ENCODE measurements at regions not wholly inside any gene's neighbourhood (a gene's known extent, or its start where the extent isn't known, plus 50 kb on each side); places are given as distances from the start of the nearest gene placed in this dataset.

DNA sequence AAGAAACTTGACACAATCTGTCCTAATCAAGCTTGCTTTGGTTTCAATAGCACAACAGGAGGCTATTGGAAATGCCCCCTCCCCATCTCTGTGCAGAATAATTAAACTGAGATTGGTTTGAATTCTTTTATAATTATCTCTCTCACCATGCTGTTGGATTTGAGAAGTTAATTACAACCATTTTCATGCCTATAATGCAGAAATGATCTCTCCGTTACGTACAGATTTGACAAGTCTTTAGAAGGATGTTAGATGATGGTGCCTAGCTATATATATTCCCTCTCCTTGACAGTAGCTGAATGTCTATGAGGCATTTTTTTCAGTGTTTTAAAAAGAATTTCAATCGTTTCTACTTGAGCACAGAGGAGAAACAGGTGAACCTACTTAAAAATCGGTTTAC, 488.4 kb upstream of the TECRL start:
- Mint-ChIP-seq H3K4me1 (no peaks in the 10 kb centered on the region), H3K27me3 (ENCODE audit: low read depth in 3 of 3) (peaks cover 0 to 1% (median 0%) of the 10 kb centered on the region in 3 donors)

DNA sequence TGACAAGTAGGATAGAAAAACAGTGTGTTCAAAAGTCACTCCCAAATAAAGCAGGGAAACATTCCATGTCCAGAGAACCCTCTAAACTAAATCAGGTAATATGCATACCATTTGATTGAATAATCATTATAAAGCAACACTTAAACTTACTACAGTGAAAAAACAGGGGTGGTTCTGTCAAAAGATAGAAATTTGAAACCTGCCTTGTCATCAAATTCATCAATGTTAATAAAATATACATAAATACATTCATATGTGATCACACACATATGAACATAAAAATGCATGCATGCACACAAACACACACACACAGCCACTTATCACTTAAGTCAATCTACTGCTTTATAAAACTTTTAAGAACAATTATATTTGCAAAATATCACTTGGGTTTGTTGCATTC, 485.8 kb upstream of the TECRL start:
- H3K4me3 ChIP-seq (replicated peaks in 1 of 3; ENCODE audit: low read depth in 2 of 3, low read length in 3 of 3): no peak overlapping the region
- TF ChIP-seq, protein P1, sequence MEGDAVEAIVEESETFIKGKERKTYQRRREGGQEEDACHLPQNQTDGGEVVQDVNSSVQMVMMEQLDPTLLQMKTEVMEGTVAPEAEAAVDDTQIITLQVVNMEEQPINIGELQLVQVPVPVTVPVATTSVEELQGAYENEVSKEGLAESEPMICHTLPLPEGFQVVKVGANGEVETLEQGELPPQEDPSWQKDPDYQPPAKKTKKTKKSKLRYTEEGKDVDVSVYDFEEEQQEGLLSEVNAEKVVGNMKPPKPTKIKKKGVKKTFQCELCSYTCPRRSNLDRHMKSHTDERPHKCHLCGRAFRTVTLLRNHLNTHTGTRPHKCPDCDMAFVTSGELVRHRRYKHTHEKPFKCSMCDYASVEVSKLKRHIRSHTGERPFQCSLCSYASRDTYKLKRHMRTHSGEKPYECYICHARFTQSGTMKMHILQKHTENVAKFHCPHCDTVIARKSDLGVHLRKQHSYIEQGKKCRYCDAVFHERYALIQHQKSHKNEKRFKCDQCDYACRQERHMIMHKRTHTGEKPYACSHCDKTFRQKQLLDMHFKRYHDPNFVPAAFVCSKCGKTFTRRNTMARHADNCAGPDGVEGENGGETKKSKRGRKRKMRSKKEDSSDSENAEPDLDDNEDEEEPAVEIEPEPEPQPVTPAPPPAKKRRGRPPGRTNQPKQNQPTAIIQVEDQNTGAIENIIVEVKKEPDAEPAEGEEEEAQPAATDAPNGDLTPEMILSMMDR (IDR thresholded peaks at IDR 0.05): no peak
- intact Hi-C loops (cut with micrococcal nuclease): no loop called here
- H3K27me3 ChIP-seq (ENCODE audit: control insufficient read depth in 2 of 2, insufficient read depth in 2 of 2, low read length in 2 of 2): no peaks in the 10 kb centered on the region
- no peaks in the 10 kb centered on the region for H3K4me1 Mint-ChIP-seq
- H4K20me1 ChIP-seq (ENCODE audit: insufficient read depth, low read length): no peaks in the 10 kb centered on the region
- no peak overlapping the region for H3K27ac ChIP-seq (ENCODE audit: low read depth in 1 of 2, low read length in 2 of 2)
- H3K9ac ChIP-seq (ENCODE audit: insufficient read depth, low read length, poor library complexity, severe bottlenecking): no peak overlapping the region
- H3K4me1 ChIP-seq (ENCODE audit: control insufficient read depth in 1 of 2, insufficient read depth in 2 of 2, low read length in 2 of 2): no peaks in the 10 kb centered on the region
- no peak overlapping the region for H3K4me3 Mint-ChIP-seq
- no peak for DNase-seq
- H2AFZ ChIP-seq (ENCODE audit: insufficient read depth, low read depth, low read length, poor library complexity, severe bottlenecking): no peak overlapping the region
- no peak overlapping the region for H3K4me2 ChIP-seq (replicated peaks; ENCODE audit: extremely low read depth, low read length, poor library complexity, severe bottlenecking)
- peaks cover 0 to 2% (median 0%) of the 10 kb centered on the region in 7 donors for H3K9me3 Mint-ChIP-seq
- peaks cover 0 to 1% (median 0%) of the 10 kb centered on the region in 3 donors for H3K27me3 Mint-ChIP-seq (ENCODE audit: low read depth in 3 of 3)
- H3K36me3 Mint-ChIP-seq: no peaks in the 10 kb centered on the region
- no peak overlapping the region for H3K27ac Mint-ChIP-seq
- no peaks in the 10 kb centered on the region for H3K79me2 ChIP-seq (ENCODE audit: insufficient read depth, low read length)
- H3K9me3 ChIP-seq (replicated peaks in 1 of 2; ENCODE audit: control insufficient read depth in 1 of 2, insufficient read depth in 1 of 2, low read length in 2 of 2): no peaks in the 10 kb centered on the region
- H3K36me3 ChIP-seq (replicated peaks in 1 of 2; ENCODE audit: control insufficient read depth in 1 of 2, insufficient read depth in 2 of 2, low read length in 2 of 2): no peaks in the 10 kb centered on the region

More for the DNA sequence above, 488.4 kb upstream of the TECRL start:
- Histone ChIP-seq H3K4me1 (ENCODE audit: control insufficient read depth in 1 of 2, insufficient read depth in 2 of 2, low read length in 2 of 2) (no peaks in the 10 kb centered on the region), H3K36me3 (replicated peaks in 1 of 2; ENCODE audit: control insufficient read depth in 1 of 2, insufficient read depth in 2 of 2, low read length in 2 of 2) (no peaks in the 10 kb centered on the region), H3K27me3 (ENCODE audit: control insufficient read depth in 2 of 2, insufficient read depth in 2 of 2, low read length in 2 of 2) (no peaks in the 10 kb centered on the region), H3K27ac (ENCODE audit: low read depth in 1 of 2, low read length in 2 of 2) (no peak overlapping the region), H3K9ac (ENCODE audit: insufficient read depth, low read length, poor library complexity, severe bottlenecking) (no peak overlapping the region), H3K79me2 (ENCODE audit: insufficient read depth, low read length) (no peaks in the 10 kb centered on the region), H3K4me3 (replicated peaks in 1 of 3; ENCODE audit: low read depth in 2 of 3, low read length in 3 of 3) (no peak overlapping the region), H2AFZ (ENCODE audit: insufficient read depth, low read depth, low read length, poor library complexity, severe bottlenecking) (no peak overlapping the region), H3K4me2 (replicated peaks; ENCODE audit: extremely low read depth, low read length, poor library complexity, severe bottlenecking) (no peak overlapping the region), H4K20me1 (ENCODE audit: insufficient read depth, low read length) (no peaks in the 10 kb centered on the region), H3K9me3 (replicated peaks in 1 of 2; ENCODE audit: control insufficient read depth in 1 of 2, insufficient read depth in 1 of 2, low read length in 2 of 2) (no peaks in the 10 kb centered on the region)
- intact Hi-C loops (cut with micrococcal nuclease): no loop called here
- no peaks in the 10 kb centered on the region for H3K36me3 Mint-ChIP-seq
- H3K4me3 Mint-ChIP-seq: no peak overlapping the region
- no peak overlapping the region for H3K27ac Mint-ChIP-seq
- TF ChIP-seq, protein P1 (IDR thresholded peaks at IDR 0.05): no peak
- DNase-seq: no peak
- WGBS (ENCODE audit: insufficient coverage): no CpG with 5 or more reads among the region's 4 CpGs
- H3K9me3 Mint-ChIP-seq: peaks cover 0 to 4% (median 0%) of the 10 kb centered on the region in 7 donors

Measured in CD14-positive monocyte (primary cell).